ENCODE measurements at regions not wholly inside any gene's neighbourhood (a gene's known extent, or its start where the extent isn't known, plus 50 kb on each side); places are given as distances from the start of the nearest gene placed in this dataset.

- TF ChIP-seq POLR2A (IDR thresholded peaks at IDR 0.05) (no peak), CTCF (IDR thresholded peaks at IDR 0.05) (no peak)
- 80 to 88% methylated on average over 10 of the region's 10 CpGs for WGBS, 2 donors
- no peak overlapping the region for H3K4me3 ChIP-seq (ENCODE audit: low read depth, poor library complexity, severe bottlenecking)
- intact Hi-C loops (cut with DNase I; ENCODE audit: low total_unique reads), result no loop called here
- DNase-seq (ENCODE audit: low spot score in 2 of 2), result no peak
These were observed 88.5 kb upstream of the RPL38 start for GRCh38 chr17:74114881-74115470.

DNA sequence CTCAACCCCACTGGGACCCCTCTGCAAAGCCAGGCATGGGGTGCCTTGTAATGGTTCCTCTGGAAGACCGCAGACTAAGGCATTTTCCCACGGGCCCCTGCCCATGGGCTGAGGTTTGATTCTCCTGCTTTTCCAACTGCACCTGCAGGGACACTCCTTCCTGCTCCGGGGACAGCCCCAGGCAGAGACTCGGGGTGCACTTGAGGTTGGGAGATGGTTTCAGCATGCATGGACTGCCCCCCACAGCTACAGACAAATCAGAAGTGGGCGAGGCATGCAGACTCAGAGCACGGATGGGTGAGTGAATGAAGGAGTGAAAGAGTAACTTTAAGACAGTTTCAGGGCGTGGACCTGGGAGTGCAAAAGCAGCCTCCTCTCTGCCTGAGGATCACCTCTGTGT, 87.9 kb upstream of the RPL38 start:
- DNase-seq (ENCODE audit: low spot score in 2 of 2), result no peak
- intact Hi-C loops (cut with DNase I; ENCODE audit: low total_unique reads), result no loop called here
- H3K4me3 ChIP-seq (ENCODE audit: low read depth, poor library complexity, severe bottlenecking), result no peak overlapping the region
- TF ChIP-seq POLR2A (IDR thresholded peaks at IDR 0.05), result no peak
- TF ChIP-seq CTCF (IDR thresholded peaks at IDR 0.05), result no peak
- WGBS, 2 donors, result 46 to 48% methylated on average over 7 of the region's 7 CpGs

DNA sequence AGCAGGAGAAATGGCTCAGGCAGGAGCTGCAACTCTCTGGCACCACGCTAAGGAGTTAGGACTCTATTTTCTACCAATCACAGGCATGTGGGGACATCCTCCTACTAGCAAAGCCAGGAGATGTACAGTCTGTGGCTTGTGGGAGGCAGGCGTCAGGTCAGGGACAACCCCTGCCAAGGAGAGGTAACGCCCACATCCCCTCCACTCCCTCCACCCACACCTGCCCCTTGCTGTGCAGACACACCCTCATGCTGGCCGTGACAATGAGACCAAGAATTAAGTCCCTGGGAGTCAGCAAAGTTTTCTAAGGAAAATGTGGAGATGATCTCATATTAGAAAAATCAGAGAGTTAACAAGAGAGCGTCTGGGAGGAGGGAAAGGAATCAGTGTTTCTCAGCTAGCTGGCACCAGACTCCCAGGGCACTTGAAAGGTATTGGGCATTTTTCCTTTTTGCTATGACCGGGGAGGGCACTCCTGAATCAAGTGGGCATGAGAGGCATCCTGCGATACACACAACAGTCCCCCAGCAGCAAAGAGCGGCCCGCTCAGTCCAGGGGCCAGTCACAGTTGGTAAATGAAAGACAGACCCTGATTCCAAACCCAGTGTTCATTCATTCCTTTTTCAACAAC, 87.3 kb upstream of the RPL38 start:
- intact Hi-C loops (cut with DNase I; ENCODE audit: low total_unique reads), result no loop called here
- no peak for TF ChIP-seq POLR2A (IDR thresholded peaks at IDR 0.05)
- TF ChIP-seq CTCF (IDR thresholded peaks at IDR 0.05), result no peak
- WGBS, 2 donors, result 40 to 44% methylated on average over 9 of the region's 9 CpGs
- DNase-seq (ENCODE audit: low spot score in 2 of 2), result no peak
- no peak overlapping the region for H3K4me3 ChIP-seq (ENCODE audit: low read depth, poor library complexity, severe bottlenecking)

DNA sequence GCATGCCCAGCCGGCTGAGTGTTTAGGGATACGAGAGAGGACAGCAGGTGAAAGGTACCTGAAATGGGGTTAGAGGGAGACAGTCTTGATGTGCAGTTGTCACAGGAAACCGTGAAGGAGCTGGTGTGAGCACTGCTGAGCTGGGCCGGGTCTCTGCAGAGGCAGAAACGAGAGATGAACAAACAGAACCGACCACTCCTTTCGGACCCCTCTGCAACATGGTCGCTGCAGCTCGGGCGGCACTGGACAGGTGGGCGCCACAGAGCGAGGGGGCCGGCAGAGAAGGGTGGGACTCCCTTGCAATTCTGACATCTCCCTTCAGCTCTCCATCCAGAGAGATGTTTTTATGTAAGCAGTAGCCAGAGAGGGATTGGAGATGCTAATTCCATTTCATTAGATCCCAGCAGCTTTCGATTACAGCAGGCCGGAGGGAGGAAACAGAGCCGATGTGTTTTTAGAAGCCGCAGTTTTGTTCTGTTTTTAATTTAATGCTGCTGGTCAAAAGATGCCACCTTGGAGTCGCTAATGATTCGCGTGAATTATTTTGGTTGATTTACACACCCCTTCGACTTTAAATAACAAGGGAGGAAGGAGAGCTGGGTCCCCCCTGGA, 86.3 kb upstream of the RPL38 start:
- no peak for TF ChIP-seq CTCF (IDR thresholded peaks at IDR 0.05)
- TF ChIP-seq POLR2A (IDR thresholded peaks at IDR 0.05), result no peak
- 59 to 65% methylated on average over 21 of the region's 21 CpGs for WGBS, 2 donors
- no peak overlapping the region for H3K4me3 ChIP-seq (ENCODE audit: low read depth, poor library complexity, severe bottlenecking)
- DNase-seq (ENCODE audit: low spot score in 2 of 2), result no peak
- intact Hi-C loops (cut with DNase I; ENCODE audit: low total_unique reads), result no loop called here

DNA sequence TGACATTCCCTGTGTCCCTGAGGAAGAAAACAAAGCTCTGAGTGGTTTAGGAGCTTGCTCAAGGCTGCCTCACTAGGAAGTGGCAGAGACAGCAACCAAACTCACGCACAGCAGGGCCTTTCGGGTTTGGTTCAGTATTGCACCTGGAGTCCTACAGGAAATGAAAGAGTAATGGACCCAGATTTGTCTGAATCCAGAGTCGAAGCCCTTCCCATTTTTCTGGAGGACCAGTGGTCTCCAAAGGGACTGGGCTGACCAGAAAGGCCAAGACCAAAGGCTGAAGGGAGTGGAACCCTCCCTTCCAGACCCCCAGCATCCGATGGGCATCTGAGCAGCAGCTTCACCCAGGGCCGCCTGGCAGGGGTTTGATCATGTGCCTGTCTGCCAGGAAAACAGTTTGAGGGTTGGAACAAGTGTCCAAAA, 85.5 kb upstream of the RPL38 start:
- DNase-seq (ENCODE audit: low spot score in 2 of 2), result peak in 1 of 2 donors; percentile 60
- intact Hi-C loops (cut with DNase I; ENCODE audit: low total_unique reads), result no loop called here

More for the DNA sequence above, 85.5 kb upstream of the RPL38 start:
- no peak overlapping the region for H3K4me3 ChIP-seq (ENCODE audit: low read depth, poor library complexity, severe bottlenecking)
- no peak for TF ChIP-seq POLR2A (IDR thresholded peaks at IDR 0.05)
- no peak for TF ChIP-seq CTCF (IDR thresholded peaks at IDR 0.05)
- 70 to 77% methylated on average over 5 of the region's 5 CpGs for whole genome bisulfite sequencing, 2 donors

All from lower leg skin (tissue), 4 donors.